CD1c-positive myeloid dendritic cell (primary cell): ENCODE measurements at regions not wholly inside any gene's neighbourhood (a gene's known extent, or its start where the extent isn't known, plus 50 kb on each side); places are given as distances from the start of the nearest gene placed in this dataset.

Experiments
- DNase-seq: peaks from one replicate; pipeline ENCODE4 v3.0.0-alpha.2; 2016; ENCODE audit errors: extremely low spot score

GRCh38 chr3:95352471-95352870 lies 1289.6 kb downstream of the NSUN3 start:
- DNase-seq: no peak

- DNase-seq: no peak
These were observed 1291.6 kb downstream of the NSUN3 start for GRCh38 chr3:95354489-95354888.

- no peak for DNase-seq
These were observed 1294.1 kb downstream of the NSUN3 start for GRCh38 chr3:95356764-95357501.

GRCh38 chr3:95387242-95388021 lies 1324.6 kb downstream of the NSUN3 start:
- no peak for DNase-seq

GRCh38 chr3:95389725-95390313 lies 1327.0 kb downstream of the NSUN3 start:
- DNase-seq: no peak

- DNase-seq: no peak
These were observed 1331.4 kb downstream of the NSUN3 start for GRCh38 chr3:95394286-95394685.

- DNase-seq: no peak
These were observed 1336.7 kb downstream of the NSUN3 start for GRCh38 chr3:95399585-95399984.

- no peak for DNase-seq
These were observed 1338.8 kb downstream of the NSUN3 start for GRCh38 chr3:95401693-95402092.

- no peak for DNase-seq
These were observed 1345.0 kb downstream of the NSUN3 start for GRCh38 chr3:95407709-95408463.

- no peak for DNase-seq
These were observed 1345.6 kb downstream of the NSUN3 start for GRCh38 chr3:95408464-95408862.

GRCh38 chr3:95418251-95418650 lies 1355.4 kb downstream of the NSUN3 start:
- no peak for DNase-seq

GRCh38 chr3:95424279-95424678 lies 1361.4 kb downstream of the NSUN3 start:
- no peak for DNase-seq

GRCh38 chr3:95434491-95434890 lies 1371.6 kb downstream of the NSUN3 start:
- DNase-seq: no peak

GRCh38 chr3:95437409-95437808 lies 1374.5 kb downstream of the NSUN3 start:
- no peak for DNase-seq

- no peak for DNase-seq
These were observed 1375.4 kb downstream of the NSUN3 start for GRCh38 chr3:95438274-95438673.

- no peak for DNase-seq
These were observed 1371.6 kb upstream of the EPHA6 start for GRCh38 chr3:95442766-95443165.

GRCh38 chr3:95449841-95450240 lies 1364.6 kb upstream of the EPHA6 start:
- DNase-seq: no peak

GRCh38 chr3:95453242-95453641 lies 1361.2 kb upstream of the EPHA6 start:
- DNase-seq: no peak

GRCh38 chr3:95456835-95457234 lies 1357.6 kb upstream of the EPHA6 start:
- DNase-seq: no peak

- DNase-seq: no peak
These were observed 1354.7 kb upstream of the EPHA6 start for GRCh38 chr3:95459706-95460105.

- no peak for DNase-seq
These were observed 1354.1 kb upstream of the EPHA6 start for GRCh38 chr3:95460274-95460673.

- DNase-seq: no peak
These were observed 1352.2 kb upstream of the EPHA6 start for GRCh38 chr3:95462161-95462560.
